PC-9 (cell line): ENCODE measurements at regions not wholly inside any gene's neighbourhood (a gene's known extent, or its start where the extent isn't known, plus 50 kb on each side); places are given as distances from the start of the nearest gene placed in this dataset.

ENCODE experiments used
- BruUV-seq: library from RNA; stranded (reverse); fragments of 400-500 nt; replicated peaks from 2 replicates; lab custom pipeline; 2021; lab: Mats Ljungman, UMichigan
- CTCF ChIA-PET: fragments of 300-600 bp; sonication (Branson Sonifier 250); formaldehyde crosslinking; loops from one replicate; lab custom pipeline; 2022; ENCODE audit warnings: antibody characterized with exemption; lab: Charles Lee
- POLR2A ChIA-PET: fragments of 300-600 bp; sonication (Branson Sonifier 250); formaldehyde crosslinking; loops from one replicate; lab custom pipeline; 2022; ENCODE audit warnings: antibody characterized with exemption; ENCODE audit not compliant: unreplicated experiment; lab: Charles Lee
- DNase-seq, 2 experiments: peaks; one replicate each; pipeline versions ENCODE4 v3.0.0 to v3.0.0-alpha.2; 2015 to 2022; ENCODE audit warnings: mixed read lengths in 1 of 2
- H2AFZ ChIP-seq: fragments of 200-600 bp; sonication (generic); 2 replicates; pipeline ENCODE4 v1.8.1; 2017; ENCODE audit warnings: antibody characterized with exemption
- H3F3A ChIP-seq: fragments of 200-600 bp; sonication (generic); 2 replicates; pipeline ENCODE4 v1.8.1; 2017; ENCODE audit warnings: antibody characterized with exemption, mild to moderate bottlenecking, low read depth; ENCODE audit not compliant: insufficient read depth
- H3K27ac ChIP-seq: fragments of 200-600 bp; sonication (generic); 2 replicates; pipeline ENCODE4 v1.6.1; 2016; ENCODE audit warnings: mixed run types
- H3K27me3 ChIP-seq: fragments of 200-600 bp; sonication (generic); 2 replicates; pipeline ENCODE4 v1.6.1; 2016; ENCODE audit warnings: low read depth, mixed run types; ENCODE audit not compliant: insufficient read depth
- H3K36me3 ChIP-seq: fragments of 200-600 bp; sonication (generic); 2 replicates; pipeline ENCODE4 v1.6.1; 2016; ENCODE audit warnings: low read depth, mixed run types
- H3K4me1 ChIP-seq: fragments of 200-600 bp; sonication (generic); replicated peaks from 2 replicates; pipeline ENCODE4 v1.6.1; 2016; ENCODE audit warnings: mixed run types; ENCODE audit not compliant: insufficient read depth
- H3K4me2 ChIP-seq: fragments of 200-600 bp; sonication (generic); 2 replicates; pipeline ENCODE4 v1.6.1; 2017; ENCODE audit warnings: mixed run types
- H3K4me3 ChIP-seq: fragments of 200-600 bp; sonication (generic); 2 replicates; pipeline ENCODE4 v1.6.1; 2016; ENCODE audit warnings: mixed run types
- H3K79me2 ChIP-seq: fragments of 200-600 bp; sonication (generic); 2 replicates; pipeline ENCODE4 v1.6.1; 2017; ENCODE audit warnings: low read depth, mixed run types
- H3K9me2 ChIP-seq: fragments of 200-600 bp; sonication (generic); 2 replicates; pipeline ENCODE4 v1.8.1; 2017; ENCODE audit warnings: mild to moderate bottlenecking; ENCODE audit not compliant: insufficient read depth
- H3K9me3 ChIP-seq: fragments of 200-600 bp; sonication (generic); 2 replicates; pipeline ENCODE4 v1.8.1; 2016; ENCODE audit warnings: low read depth; ENCODE audit not compliant: insufficient read depth
- H4K20me1 ChIP-seq: fragments of 200-600 bp; sonication (generic); 2 replicates; pipeline ENCODE4 v1.8.1; 2017; ENCODE audit not compliant: insufficient read depth
- EZH2 ChIP-seq: fragments of 200-600 bp; sonication (generic); IDR thresholded peaks from 2 replicates; pipeline ENCODE4 v1.8.0; 2017; ENCODE audit warnings: antibody characterized with exemption, low read depth
- intact Hi-C: fragments of 100-400 bp; cut with micrococcal nuclease; formaldehyde crosslinking; loops from one replicate; pipeline ENCODE4 v1.10.0; 2022; ENCODE audit not compliant: unreplicated experiment
- TF ChIP-seq, protein P1 (sequence below): fragments of 200-600 bp; sonication (generic); conservative IDR thresholded peaks from 2 replicates; pipeline ENCODE4 v1.6.1; 2017; ENCODE audit warnings: mixed run types, antibody characterized with exemption, mild to moderate bottlenecking, moderate library complexity

DNA sequence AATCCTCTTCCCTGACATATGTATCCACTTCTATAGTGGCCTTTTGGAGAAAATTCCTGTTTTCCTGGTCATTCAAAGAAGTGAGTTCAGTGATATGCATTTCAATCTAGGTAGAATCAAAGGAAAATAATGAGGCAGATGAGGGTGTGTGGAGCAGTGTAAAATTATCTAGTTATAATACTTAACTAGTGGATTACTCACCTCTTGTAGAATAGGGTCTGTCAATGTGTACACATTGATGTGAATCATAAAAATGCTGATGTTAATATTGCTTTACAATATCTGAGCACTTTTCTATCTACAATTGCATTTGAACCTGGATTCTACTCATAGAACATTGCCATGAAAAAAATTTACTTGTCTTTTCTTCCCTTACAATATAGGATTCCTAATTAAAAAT lies 293.5 kb downstream of the GBA3 start:
- H3K4me2 ChIP-seq = no peak overlapping the region
- H3K4me1 ChIP-seq = no peaks in the 10 kb centered on the region

GRCh38 chr4:22984390-22984789 lies 291.7 kb downstream of the GBA3 start:
- H3K4me2 ChIP-seq = no peak overlapping the region
- DNase-seq = no peak
- ChIA-PET POLR2A (no interaction called here), CTCF (no interaction called here)
- H3F3A ChIP-seq = no peaks in the 10 kb centered on the region
- no peaks in the 10 kb centered on the region for H4K20me1 ChIP-seq
- intact Hi-C loops = no loop called here
- H3K27ac ChIP-seq = no peak overlapping the region
- H3K79me2 ChIP-seq = no peaks in the 10 kb centered on the region
- no peaks in the 10 kb centered on the region for H3K4me1 ChIP-seq
- H3K36me3 ChIP-seq = no peaks in the 10 kb centered on the region
- no peak overlapping the region for H3K4me3 ChIP-seq
- no peaks in the 10 kb centered on the region for H3K9me2 ChIP-seq
- no peaks in the 10 kb centered on the region for H3K9me3 ChIP-seq
- no TSS peak for BruUV-seq
- H2AFZ ChIP-seq = no peak overlapping the region
- TF ChIP-seq, protein P1, sequence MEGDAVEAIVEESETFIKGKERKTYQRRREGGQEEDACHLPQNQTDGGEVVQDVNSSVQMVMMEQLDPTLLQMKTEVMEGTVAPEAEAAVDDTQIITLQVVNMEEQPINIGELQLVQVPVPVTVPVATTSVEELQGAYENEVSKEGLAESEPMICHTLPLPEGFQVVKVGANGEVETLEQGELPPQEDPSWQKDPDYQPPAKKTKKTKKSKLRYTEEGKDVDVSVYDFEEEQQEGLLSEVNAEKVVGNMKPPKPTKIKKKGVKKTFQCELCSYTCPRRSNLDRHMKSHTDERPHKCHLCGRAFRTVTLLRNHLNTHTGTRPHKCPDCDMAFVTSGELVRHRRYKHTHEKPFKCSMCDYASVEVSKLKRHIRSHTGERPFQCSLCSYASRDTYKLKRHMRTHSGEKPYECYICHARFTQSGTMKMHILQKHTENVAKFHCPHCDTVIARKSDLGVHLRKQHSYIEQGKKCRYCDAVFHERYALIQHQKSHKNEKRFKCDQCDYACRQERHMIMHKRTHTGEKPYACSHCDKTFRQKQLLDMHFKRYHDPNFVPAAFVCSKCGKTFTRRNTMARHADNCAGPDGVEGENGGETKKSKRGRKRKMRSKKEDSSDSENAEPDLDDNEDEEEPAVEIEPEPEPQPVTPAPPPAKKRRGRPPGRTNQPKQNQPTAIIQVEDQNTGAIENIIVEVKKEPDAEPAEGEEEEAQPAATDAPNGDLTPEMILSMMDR = no peak
- TF ChIP-seq EZH2 = no peak
- no peaks in the 10 kb centered on the region for H3K27me3 ChIP-seq

More for the DNA sequence above, 293.5 kb downstream of the GBA3 start:
- TF ChIP-seq, protein P1 = no peak
- TF ChIP-seq EZH2 = no peak
- Histone ChIP-seq H3K27ac (no peak overlapping the region), H3K36me3 (no peaks in the 10 kb centered on the region), H3K9me2 (no peaks in the 10 kb centered on the region), H3K27me3 (no peaks in the 10 kb centered on the region), H3K4me3 (no peak overlapping the region), H4K20me1 (no peaks in the 10 kb centered on the region), H3K9me3 (no peaks in the 10 kb centered on the region), H3K79me2 (no peaks in the 10 kb centered on the region), H3F3A (no peaks in the 10 kb centered on the region), H2AFZ (no peak overlapping the region)
- POLR2A ChIA-PET = no interaction called here
- no TSS peak for BruUV-seq
- intact Hi-C loops = no loop called here
- CTCF ChIA-PET = no interaction called here
- DNase-seq = no peak

DNA sequence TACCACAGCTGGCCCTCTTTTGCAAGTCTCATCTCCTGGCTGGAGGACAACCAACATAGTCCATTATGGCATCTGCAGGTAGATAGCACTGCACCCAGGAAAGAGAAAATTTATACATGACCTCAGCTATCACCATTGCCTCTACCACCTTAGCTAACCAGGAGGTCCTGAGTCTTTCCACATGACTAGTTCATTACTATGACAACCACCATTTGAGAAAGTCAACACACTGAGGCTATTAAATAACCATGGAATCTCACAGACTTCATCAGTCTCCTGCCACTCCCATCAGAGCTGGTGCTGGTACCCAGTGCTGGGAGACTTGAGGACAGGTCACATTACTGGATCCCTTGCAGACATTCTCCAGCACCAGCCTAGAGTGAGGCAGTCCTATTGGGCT lies 285.9 kb downstream of the GBA3 start:
- Histone ChIP-seq H4K20me1 (no peaks in the 10 kb centered on the region), H3F3A (no peaks in the 10 kb centered on the region), H3K4me1 (no peaks in the 10 kb centered on the region), H3K27ac (no peak overlapping the region), H3K79me2 (no peaks in the 10 kb centered on the region), H3K9me2 (no peaks in the 10 kb centered on the region), H3K9me3 (no peaks in the 10 kb centered on the region; the same call in 1 of the 2 replicates), H2AFZ (no peak overlapping the region), H3K4me2 (no peak overlapping the region), H3K36me3 (no peaks in the 10 kb centered on the region), H3K4me3 (no peak overlapping the region), H3K27me3 (no peaks in the 10 kb centered on the region)
- POLR2A ChIA-PET = no interaction called here
- BruUV-seq = no TSS peak
- intact Hi-C loops = no loop called here
- TF ChIP-seq, protein P1 = no peak
- TF ChIP-seq EZH2 = no peak
- CTCF ChIA-PET = no interaction called here
- DNase-seq = no peak
